CD4-positive, alpha-beta T cell (primary cell): ENCODE measurements at regions not wholly inside any gene's neighbourhood (a gene's known extent, or its start where the extent isn't known, plus 50 kb on each side); places are given as distances from the start of the nearest gene placed in this dataset.

Experiments
- ATAC-seq: fragments of 200-7000 bp; cut with Tn5 transposase; one replicate; pipeline ENCODE4 v1.10.0; 2022; ENCODE audit warnings: mild to moderate bottlenecking; ENCODE audit not compliant: poor library complexity
- CTCF ChIA-PET: fragments of 350-600 bp; sonication (Branson Sonifier 250); formaldehyde crosslinking; loops from one replicate; lab custom pipeline; 2021; ENCODE audit warnings: antibody characterized with exemption, inconsistent platforms; lab: Charles Lee
- POLR2A ChIA-PET: fragments of 350-600 bp; sonication (Branson Sonifier 250); formaldehyde crosslinking; loops from one replicate; lab custom pipeline; 2021; ENCODE audit warnings: antibody characterized with exemption, inconsistent platforms; lab: Charles Lee
- DNase-seq, 14 experiments: peaks; one replicate each; pipeline ENCODE4 v3.0.0-alpha.2; 2013 to 2020; ENCODE audit warnings: mixed read lengths in 2 of 14
- H3K27ac ChIP-seq, 2 donors: one replicate each; pipeline versions ENCODE4 v1.5.1 to v1.7.0; 2013; ENCODE audit warnings: low read length in 2 of 2, low read depth in 1 of 2, mild to moderate bottlenecking in 1 of 2
- H3K27me3 ChIP-seq, 2 experiments: 1 replicate in 1 of 2; 2 replicates in 1 of 2; pipeline versions ENCODE4 v1.6.1 to v1.7.0; 2013; ENCODE audit warnings: low read length in 2 of 2, control low read depth in 1 of 2, mild to moderate bottlenecking in 1 of 2, moderate library complexity in 1 of 2; ENCODE audit not compliant: insufficient read depth in 2 of 2, control insufficient read depth in 1 of 2
- H3K36me3 ChIP-seq: one replicate; pipeline ENCODE4 v1.6.1; 2013; ENCODE audit warnings: low read length, control low read depth; ENCODE audit not compliant: insufficient read depth
- H3K4me1 ChIP-seq: one replicate; pipeline ENCODE4 v1.6.1; 2013; ENCODE audit warnings: low read length, control low read depth; ENCODE audit not compliant: insufficient read depth
- H3K4me3 ChIP-seq: one replicate; pipeline ENCODE4 v1.5.1; 2013; ENCODE audit warnings: mild to moderate bottlenecking, low read length, moderate library complexity
- H3K9me3 ChIP-seq, 2 experiments: 1 replicate in 1 of 2; 2 replicates in 1 of 2; pipeline versions ENCODE4 v1.6.1 to v1.7.0; 2013; ENCODE audit warnings: low read length in 2 of 2, mild to moderate bottlenecking in 2 of 2, control low read depth in 1 of 2, moderate library complexity in 1 of 2; ENCODE audit not compliant: control insufficient read depth in 1 of 2, insufficient read depth in 1 of 2
- H3K27ac Mint-ChIP-seq: one replicate; pipeline ENCODE4 v1.8.0; 2020; ENCODE audit warnings: mixed read lengths
- H3K27me3 Mint-ChIP-seq: one replicate; pipeline ENCODE4 v1.8.0; 2021; ENCODE audit warnings: mixed read lengths
- H3K36me3 Mint-ChIP-seq: one replicate; pipeline ENCODE4 v1.8.0; 2021; ENCODE audit warnings: low read depth, mixed read lengths
- H3K4me1 Mint-ChIP-seq: one replicate; pipeline ENCODE4 v1.8.0; 2021; ENCODE audit warnings: low read depth, mixed read lengths
- H3K4me3 Mint-ChIP-seq: one replicate; pipeline ENCODE4 v1.8.0; 2020; ENCODE audit warnings: mild to moderate bottlenecking, mixed read lengths
- H3K9me3 Mint-ChIP-seq: one replicate; pipeline ENCODE4 v1.8.0; 2020; ENCODE audit warnings: mixed read lengths
- intact Hi-C, 2 experiments: fragments of 100-400 bp; cut with DNase I in 1 of 2; cut with micrococcal nuclease in 1 of 2; formaldehyde crosslinking; loops; one replicate each; pipeline versions ENCODE4 v1.15.1 to v1.9.0; 2023 to 2025; cut with DNase I, micrococcal nuclease
- TF ChIP-seq, protein P1 (sequence below): fragments of 200-600 bp; IDR thresholded peaks from one replicate; pipeline ENCODE4 v1.8.0; 2022; ENCODE audit warnings: antibody characterized with exemption, mild to moderate bottlenecking

DNA sequence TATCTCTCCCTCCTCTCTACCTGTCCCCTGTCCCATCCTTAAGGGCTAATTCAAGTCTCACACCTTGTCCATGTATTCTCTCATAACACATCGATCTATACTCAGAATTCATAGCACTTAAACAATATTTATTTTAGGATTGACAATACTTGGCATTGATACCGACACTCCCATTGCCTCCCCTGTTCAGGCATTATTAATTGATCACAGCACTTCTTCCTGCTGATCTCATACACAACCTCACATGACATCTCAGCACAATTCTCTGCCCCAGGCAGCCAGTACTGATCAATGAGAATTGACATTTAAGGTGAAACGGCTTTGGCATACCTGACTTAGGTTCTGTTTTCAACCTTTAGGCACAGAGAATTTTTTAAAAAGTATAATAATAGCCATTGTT is 582.4 kb upstream of the BRINP1 start:
- ATAC-seq (no peak), DNase-seq (no peak)
- H3K36me3 Mint-ChIP-seq, result no peaks in the 10 kb centered on the region
- TF ChIP-seq, protein P1, sequence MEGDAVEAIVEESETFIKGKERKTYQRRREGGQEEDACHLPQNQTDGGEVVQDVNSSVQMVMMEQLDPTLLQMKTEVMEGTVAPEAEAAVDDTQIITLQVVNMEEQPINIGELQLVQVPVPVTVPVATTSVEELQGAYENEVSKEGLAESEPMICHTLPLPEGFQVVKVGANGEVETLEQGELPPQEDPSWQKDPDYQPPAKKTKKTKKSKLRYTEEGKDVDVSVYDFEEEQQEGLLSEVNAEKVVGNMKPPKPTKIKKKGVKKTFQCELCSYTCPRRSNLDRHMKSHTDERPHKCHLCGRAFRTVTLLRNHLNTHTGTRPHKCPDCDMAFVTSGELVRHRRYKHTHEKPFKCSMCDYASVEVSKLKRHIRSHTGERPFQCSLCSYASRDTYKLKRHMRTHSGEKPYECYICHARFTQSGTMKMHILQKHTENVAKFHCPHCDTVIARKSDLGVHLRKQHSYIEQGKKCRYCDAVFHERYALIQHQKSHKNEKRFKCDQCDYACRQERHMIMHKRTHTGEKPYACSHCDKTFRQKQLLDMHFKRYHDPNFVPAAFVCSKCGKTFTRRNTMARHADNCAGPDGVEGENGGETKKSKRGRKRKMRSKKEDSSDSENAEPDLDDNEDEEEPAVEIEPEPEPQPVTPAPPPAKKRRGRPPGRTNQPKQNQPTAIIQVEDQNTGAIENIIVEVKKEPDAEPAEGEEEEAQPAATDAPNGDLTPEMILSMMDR, result no peak
- H3K4me1 Mint-ChIP-seq, result no peaks in the 10 kb centered on the region
- no peak overlapping the region for H3K4me3 ChIP-seq
- ChIA-PET POLR2A (no interaction called here), CTCF (no interaction called here)
- no peaks in the 10 kb centered on the region for H3K4me1 ChIP-seq
- no peak overlapping the region for H3K4me3 Mint-ChIP-seq
- peaks cover 0 to 2% of the 10 kb centered on the region in 2 experiments for H3K27me3 ChIP-seq
- no peak overlapping the region for H3K27ac ChIP-seq
- H3K27me3 Mint-ChIP-seq, result no peaks in the 10 kb centered on the region
- no peaks in the 10 kb centered on the region for H3K36me3 ChIP-seq
- no peak overlapping the region for H3K27ac Mint-ChIP-seq
- H3K9me3 ChIP-seq, result no peaks in the 10 kb centered on the region
- H3K9me3 Mint-ChIP-seq, result no peaks in the 10 kb centered on the region
- intact Hi-C loops, result no loop called here

DNA sequence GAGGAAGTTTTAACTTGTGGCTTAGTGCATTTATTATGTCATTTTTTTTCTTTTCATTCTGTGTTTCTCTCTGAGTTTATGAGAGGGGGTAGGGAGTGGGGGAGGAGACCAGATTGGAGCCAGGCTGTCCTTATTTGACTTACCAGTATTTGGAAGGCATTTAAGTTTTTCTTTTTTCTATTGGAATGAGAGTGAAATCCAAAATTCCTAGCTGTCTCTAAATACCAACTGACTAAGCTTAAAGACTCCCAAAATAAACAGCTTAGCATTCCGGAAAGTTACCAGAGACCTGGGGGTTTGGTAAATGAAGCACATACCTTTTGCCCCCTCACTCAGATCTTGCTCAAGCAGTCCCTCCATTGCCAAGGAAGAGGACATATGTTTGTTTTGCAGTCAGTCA is 581.9 kb upstream of the BRINP1 start:
- Histone ChIP-seq H3K27ac (no peak overlapping the region), H3K36me3 (no peaks in the 10 kb centered on the region), H3K9me3 (no peaks in the 10 kb centered on the region), H3K4me1 (no peaks in the 10 kb centered on the region), H3K27me3 (peaks cover 0 to 2% of the 10 kb centered on the region in 2 experiments), H3K4me3 (no peak overlapping the region)
- DNase-seq (no peak), ATAC-seq (no peak)
- H3K27ac Mint-ChIP-seq, result no peak overlapping the region
- no peak overlapping the region for H3K4me3 Mint-ChIP-seq
- H3K9me3 Mint-ChIP-seq, result no peaks in the 10 kb centered on the region
- TF ChIP-seq, protein P1, result no peak
- intact Hi-C loops, result no loop called here
- no peaks in the 10 kb centered on the region for H3K4me1 Mint-ChIP-seq
- CTCF ChIA-PET, result no interaction called here
- no peaks in the 10 kb centered on the region for H3K36me3 Mint-ChIP-seq
- H3K27me3 Mint-ChIP-seq, result no peaks in the 10 kb centered on the region
- POLR2A ChIA-PET, result no interaction called here

DNA sequence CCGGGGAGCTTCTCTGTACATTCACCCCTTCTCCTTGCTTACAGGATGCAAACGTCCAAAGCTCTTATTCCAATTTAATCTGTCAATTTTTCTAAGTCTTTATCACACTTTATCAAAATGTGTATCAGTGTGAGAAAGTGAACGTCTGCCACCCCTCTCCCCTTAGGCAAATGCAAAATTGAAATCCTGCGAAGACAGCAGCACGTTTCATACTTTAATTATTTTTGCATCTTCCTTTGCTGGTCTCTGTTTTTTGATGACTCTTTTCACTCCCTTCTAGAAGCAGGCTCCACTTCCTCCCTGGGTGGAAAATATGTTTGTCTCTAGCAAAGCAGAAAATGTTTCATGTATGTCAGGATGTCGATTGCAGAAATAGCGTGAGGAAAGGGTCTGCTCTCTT is 576.5 kb upstream of the BRINP1 start:
- Mint-ChIP-seq H3K27me3 (no peaks in the 10 kb centered on the region), H3K36me3 (no peaks in the 10 kb centered on the region), H3K4me3 (no peak overlapping the region), H3K4me1 (no peaks in the 10 kb centered on the region), H3K9me3 (no peaks in the 10 kb centered on the region), H3K27ac (no peak overlapping the region)
- Histone ChIP-seq H3K27me3 (no peaks in the 10 kb centered on the region), H3K4me1 (no peaks in the 10 kb centered on the region), H3K9me3 (no peaks in the 10 kb centered on the region), H3K36me3 (no peaks in the 10 kb centered on the region), H3K4me3 (no peak overlapping the region), H3K27ac (no peak overlapping the region)
- TF ChIP-seq, protein P1, result no peak
- ChIA-PET POLR2A (no interaction called here), CTCF (no interaction called here)
- ATAC-seq, result no peak
- no peak for DNase-seq
- intact Hi-C loops, result no loop called here
